HG02884 (cell line): ENCODE measurements at regions not wholly inside any gene's neighbourhood (a gene's known extent, or its start where the extent isn't known, plus 50 kb on each side); places are given as distances from the start of the nearest gene placed in this dataset.
A peak's percentile ranks its signal among the peaks of the same experiment; 100 is the strongest.
"Not testable (repeated sequence)": the region's sequence is repeated elsewhere in the genome, so short reads cannot be mapped to it uniquely, and the experiment has no call there.

Experiments
- ATAC-seq: cut with Tn5 transposase; IDR thresholded peaks from one replicate; pipeline ENCODE4 v1.9.1; 2021; ENCODE audit warnings: mild to moderate bottlenecking, moderate library complexity; ENCODE audit not compliant: unreplicated experiment

DNA sequence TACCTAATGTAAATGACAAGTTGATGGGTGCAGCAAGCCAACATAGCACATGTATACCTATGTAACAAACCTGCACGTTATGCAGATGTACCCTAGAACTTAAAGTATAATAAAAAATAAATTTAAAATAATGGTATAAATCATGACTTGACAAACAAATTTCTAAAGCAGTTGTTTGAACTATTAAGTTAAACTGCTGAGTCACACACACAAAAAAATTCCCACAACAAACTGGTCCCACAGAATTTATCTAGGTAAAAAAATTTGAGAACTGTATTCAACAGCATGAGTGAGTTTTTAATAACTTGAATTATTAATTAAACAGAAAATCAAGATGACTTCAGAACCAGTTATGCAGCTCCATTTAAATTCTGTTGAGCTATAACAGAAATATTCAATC lies 186.0 kb upstream of the SOX6 start:
- no peak for ATAC-seq

DNA sequence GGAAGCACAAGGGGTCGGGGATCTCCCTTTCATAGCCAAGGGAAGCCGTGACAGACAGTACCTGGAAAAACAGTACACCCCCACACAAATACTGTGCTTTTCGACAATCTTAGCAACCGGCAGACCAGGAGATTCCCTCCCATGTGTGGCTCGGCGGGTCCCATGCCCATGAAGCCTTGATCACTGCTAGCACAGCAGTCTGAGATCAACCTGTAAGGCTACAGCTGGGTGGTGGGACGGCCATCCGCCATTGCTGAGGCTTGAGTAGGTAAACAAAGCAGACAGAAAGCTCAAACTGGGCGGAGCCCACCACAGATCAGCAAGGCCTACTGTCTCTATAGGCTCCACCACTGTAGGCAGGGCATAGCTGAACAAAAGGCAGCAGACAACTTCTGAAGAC lies 180.2 kb upstream of the SOX6 start:
- no peak for ATAC-seq

DNA sequence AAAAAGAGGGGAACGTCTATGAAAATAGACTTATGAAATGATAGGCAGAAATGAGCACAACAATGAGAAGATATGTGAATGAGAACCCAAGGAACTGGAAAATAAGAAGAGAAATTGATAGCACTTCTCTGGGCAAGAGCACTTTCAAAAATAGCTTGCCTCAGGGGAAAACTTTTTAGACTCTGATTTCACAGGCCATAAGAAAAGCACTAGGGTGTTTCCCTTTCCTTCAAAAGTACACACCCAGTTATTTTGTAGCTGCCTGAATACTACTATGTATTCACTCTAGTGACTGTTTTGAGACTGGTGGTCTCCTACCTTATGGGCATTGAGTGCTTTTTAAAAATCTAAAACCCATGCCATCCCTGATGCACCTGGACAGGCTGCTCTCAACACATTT lies 172.3 kb upstream of the SOX6 start:
- ATAC-seq, result no peak

DNA sequence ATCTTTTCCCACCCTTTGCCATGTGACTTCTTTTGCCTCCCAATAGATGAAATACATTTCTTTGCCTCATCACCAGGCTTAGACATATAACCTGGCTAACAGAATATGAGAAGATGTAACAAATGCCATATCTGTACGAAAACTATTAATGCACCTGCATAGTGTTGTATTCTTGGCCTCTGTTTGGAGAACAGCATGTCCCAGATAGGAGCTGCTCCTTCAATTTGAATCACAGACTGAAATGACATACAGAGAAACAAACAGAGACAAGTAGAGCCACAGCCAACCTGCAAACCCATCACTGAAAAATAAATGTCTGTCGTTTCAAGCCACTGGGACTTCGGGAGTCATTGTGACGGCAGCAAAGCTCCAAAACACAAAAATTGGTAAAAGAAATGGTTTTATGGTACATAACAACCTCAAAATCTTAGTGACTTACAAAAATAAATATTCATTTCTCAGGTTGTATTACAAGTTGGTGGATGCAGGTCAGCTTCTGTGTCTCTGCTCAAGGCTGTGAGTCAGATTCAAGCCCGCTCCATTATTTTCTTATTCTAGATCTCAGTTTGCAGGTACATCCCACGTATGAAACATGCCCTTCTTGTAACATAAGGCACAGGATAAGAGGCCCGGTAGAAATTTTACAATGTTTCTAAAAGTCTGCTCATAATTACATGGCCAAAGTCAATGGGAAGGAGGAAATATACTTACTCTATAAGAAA lies 171.3 kb upstream of the SOX6 start:
- ATAC-seq, result no peak

DNA sequence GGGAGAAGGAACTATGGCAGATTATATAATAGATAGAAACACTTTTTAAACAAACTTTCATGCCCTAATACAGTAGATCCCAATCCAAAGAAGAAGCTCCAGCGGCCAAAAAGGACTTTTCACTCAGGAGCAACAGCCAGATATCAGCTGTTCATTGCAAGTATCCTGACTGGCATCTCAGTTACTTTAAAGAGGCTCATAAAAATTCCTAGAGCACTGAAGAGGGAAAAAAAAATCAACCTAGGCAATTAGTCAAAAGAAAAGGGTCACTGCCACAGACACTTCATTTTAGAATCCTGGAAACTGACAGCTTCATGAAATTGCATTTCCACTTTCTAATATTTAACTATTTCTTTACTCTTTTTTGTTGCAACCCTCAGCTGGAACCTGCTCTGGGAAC lies 170.6 kb upstream of the SOX6 start:
- no peak for ATAC-seq

DNA sequence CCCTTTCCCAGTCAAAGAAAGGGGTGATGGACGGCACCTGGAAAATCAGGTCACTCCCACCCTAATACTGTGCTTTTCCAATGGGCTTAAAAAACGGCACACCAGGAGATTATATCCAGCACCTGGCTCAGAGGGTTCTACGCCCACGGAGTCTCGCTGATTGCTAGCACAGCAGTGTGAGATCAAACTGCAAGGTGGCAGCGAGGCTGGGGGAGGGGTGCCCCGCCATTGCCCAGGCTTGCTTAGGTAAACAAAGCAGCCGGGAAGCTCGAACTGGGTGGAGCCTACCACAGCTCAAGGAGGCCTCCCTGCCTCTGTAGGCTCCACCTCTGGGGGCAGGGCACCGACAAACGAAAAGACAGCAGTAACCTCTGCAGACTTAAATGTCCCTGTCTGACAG lies 164.4 kb upstream of the SOX6 start:
- ATAC-seq, result not testable (repeated sequence)

DNA sequence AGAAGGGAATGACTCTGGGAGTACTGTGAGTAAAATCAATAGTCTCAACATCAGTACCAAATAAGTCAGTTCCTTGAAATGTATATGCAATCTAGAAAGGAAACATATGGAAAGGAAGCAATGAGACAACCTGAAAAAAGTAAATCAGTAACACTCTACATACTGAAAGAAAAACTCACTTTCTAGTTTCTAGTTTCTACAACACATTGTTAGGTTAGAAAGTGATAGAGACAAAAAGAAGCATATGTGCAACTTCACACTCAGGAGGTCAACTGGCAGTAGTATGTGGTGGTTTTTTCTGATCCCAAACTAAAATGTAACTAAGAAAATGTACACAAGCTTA lies 156.5 kb upstream of the SOX6 start:
- peak; percentile 86 for ATAC-seq

DNA sequence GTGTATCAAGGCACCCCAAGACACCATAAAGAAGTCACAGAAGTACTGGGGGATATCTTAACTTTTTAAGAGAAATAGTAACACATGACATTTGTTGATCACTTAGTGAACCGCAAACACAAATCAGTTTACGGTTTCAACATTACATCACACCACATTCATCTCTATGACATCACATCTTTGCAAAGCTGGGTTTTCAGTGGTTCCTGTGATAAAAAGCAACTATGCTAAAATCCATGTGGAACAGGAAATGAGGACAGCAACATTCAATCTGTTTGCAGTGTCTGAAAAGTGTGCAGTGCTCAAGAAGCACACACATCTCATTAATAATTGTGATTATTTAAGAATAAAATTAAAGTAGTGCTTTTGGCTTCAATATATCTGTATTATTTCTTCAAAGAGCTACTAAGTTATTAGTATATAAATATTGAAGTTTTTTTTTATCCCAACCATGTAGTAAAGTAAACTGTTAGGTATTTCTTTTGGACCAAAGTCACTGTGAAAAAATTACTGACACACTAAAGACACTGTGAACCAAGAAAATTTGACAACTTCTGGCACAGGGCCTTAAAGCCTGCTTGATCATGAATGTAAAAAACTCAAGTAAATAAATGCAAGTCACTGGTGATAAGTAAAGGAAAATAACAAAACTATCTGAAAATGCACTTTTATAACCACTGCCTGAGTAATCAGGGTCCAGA lies 156.0 kb upstream of the SOX6 start:
- no peak for ATAC-seq

DNA sequence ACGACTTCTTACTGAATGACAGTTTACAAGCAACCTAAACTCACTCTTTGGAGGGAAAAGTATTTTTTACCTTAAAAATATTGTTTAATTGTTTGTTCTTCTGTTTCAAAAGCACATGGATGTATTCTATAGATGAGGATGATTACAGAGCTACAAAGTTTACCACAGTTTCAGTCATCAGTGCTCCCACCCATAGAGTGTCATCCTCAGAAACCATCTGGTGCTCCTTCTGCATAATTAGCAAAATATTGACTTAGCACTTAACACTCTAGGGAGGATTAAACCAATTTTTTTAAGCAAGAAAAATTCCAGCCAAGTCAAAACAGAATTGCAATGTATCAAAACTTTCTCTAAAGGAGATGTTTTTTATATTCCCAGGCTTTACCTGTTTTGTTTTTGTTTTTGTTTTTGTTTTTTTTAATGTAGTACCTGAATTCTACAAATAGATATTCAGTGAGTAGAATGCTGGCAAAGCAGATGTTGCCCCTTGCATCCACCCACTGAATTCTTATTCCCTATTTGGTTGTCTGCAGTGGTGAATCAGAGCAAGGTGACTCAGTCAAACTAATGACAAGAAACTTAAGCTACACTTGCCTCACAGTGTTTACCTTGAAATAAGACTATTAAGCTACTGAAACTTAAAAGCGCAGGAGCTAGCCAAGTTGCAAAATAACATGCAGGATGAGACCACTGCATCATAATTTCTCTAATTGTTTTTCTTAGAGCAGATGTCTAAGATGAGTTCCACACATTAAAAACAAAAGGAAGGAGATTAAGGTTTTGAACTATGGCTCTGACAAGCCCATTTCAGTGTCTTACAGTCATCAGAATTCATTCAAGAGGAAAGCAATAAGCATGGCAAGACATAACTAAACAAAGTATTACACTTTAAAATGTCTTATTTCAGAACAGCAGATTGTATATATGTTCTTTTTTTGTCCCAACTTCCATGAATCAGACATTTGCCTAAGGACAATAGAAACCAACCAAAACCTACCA lies 155.1 kb upstream of the SOX6 start:
- no peak for ATAC-seq

DNA sequence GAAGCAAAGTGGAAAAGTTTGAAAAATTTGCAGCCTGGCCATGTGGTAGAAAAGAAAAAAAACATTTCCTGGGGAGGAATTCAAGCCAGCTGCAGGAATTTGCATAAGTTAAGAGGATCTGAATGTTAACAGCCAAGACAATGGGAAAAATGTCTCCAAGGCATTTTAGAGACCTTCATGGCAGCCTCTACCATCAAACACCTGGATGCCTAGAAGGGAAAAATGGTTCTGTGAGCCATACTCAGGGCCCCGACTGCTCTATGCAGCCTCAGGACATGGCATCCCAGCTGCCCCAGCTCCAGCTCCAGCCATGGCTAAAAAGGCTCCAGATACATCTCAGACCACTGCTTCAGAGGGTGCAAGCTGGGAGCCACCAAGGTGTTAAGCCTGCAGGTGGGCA lies 149.1 kb upstream of the SOX6 start:
- no peak for ATAC-seq

DNA sequence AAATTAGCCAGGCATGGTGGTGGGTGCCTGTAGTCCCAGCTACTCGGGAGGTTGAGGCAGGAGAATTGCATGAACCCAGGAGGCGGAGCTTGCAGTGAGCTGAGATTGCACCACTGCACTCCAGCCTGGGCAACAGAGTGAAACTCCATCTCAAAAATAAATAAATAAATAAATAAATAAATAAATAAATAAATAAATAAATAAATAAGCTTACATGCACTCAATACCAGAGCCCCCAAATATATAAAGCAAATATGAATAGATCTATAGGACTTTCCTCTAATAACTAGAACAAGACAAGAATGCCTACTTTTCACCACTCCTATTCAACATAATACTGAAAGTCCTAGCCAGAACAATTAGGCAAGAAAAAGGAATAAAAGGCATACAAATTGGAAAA lies 147.5 kb upstream of the SOX6 start:
- ATAC-seq, result not testable (repeated sequence)

DNA sequence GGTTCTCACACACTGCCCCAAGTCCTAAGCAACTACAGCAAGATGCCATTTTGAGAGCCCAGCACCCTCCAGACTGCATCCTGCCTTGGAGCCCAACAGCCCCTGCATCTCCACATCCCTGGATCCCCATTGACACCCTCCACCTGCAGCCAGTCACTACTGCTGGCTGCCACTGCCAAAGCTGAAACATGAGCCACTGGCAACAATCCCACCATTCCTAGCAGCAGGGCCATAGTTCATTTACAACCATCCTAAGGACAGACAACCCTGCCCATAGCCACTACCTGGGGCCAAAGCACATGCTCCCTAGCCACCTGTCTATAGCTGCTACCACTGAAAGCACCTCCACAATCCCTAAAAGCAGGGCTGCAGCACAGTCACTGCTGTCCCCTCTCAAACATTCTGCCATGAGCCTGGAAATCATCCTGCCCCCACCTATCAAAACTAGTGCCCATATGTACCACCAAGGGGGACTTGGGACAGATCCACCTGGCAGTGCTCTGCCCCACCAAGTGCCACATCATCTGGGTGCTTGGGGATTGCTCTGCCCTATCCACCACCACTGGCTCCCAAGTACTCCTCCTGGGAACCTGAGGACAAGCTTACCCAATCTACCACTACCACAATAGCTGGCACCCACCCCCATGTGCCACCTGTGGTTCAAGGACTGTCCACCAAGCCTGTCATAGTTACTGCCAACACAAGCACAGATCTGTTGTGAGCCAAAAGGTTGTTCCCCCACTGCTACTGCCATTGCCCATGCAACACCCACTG lies 138.8 kb upstream of the SOX6 start:
- ATAC-seq, result no peak

DNA sequence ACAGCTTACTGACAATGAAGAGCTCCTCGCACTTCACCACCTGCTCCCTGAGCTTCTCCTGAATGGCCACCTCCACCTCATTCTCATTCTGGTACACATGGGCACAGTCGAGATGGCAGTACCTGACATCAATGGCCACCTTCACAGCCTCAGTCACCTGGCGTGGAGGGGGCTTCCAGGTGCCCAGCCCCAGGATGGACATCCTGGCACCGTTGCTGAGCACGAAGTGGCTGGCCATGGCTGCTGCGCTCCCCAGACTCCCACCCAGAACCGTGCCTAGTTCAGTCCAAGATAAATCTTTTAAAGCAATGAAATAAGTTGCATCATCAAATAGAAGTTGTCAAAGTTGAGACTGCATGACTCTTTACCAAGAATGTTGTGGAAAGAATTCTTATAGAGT lies 128.1 kb upstream of the SOX6 start:
- ATAC-seq, result no peak

DNA sequence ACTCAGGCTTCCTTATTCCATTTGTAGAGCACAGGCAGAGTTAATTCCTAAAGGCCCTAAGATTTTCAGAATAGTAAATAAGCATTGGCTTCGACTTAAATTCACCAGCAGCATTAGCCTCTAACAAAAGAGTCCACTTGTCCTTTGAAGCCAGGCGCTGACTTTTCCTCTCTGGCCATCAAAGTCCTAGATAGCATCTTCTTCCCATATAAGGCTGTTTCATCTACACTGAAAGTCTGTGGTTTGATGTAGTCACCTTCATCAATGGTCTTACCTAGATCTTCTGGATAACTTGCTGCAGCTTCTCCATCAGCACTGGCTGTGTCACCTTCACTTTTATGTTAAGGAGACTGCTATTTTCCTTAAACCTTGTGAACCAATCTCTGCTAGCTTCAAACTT lies 118.3 kb upstream of the SOX6 start:
- ATAC-seq, result no peak

DNA sequence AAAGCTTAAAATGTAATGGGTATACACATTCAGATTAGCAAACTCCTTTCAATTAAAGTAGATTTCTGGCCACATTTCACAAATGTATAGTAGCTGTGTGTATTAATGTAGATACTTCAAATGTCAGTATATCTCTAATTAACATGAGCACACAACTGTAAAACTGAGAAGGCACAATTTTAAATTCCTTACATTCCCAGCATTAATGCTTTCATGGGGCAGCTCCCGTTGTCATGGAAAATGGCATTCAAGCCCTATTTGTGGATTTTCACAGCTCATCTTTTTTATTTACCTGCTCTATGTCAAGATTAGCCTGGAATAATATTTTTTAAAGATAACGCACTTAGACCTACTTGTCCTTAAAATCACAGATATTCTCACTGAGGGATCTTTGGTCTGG lies 113.6 kb upstream of the SOX6 start:
- no peak for ATAC-seq

DNA sequence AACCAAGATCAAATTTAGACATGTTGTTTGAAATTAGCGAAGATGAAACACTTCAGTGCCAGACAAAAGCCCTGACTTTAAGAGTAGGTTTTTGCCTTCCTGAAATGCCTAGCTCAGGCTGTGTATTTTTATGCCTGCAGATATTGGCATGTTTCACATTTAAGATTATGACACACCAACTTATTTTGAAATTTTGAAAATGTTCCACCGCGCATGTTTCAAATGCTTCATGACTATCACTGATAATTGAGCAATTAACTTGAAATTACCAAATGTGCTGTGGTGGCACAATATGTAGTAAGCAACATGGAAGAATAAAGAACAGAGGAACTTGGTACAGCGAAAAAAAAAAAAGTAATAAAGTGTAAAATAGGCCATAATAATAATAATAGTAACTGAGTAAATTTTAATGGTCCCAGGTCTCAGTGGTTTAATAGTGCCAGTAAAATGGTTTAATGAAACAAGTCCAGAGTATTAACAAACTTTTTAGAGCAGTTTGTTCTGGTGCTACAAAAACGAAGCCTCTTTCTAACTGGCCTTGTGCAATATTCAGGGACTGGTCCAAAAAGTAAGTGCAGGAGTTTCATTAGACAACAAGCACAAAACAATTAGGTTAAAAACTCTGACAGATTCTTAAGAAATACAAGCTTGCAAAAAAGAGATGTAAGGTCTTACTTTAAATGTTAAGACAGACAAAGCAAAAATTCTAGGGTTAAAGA lies 112.5 kb upstream of the SOX6 start:
- ATAC-seq, result no peak

DNA sequence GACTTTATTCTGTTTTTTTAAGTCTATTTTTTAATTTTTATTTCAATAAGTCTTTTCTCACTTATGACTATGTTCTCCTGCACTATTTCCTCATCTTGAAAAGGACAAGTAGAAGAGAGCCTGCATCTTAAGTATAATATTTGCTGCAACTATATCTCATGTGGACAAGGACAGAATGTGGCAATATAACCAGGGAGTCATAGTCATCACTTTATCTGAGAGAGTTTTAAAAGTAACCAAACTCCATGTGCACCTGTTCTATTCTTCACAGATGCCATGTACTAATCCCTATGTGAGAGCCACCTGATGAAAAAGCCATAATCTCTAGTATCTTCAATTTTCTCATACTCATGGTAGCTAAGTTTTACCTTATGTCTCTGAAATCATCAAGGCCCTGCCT lies 104.2 kb upstream of the SOX6 start:
- ATAC-seq, result no peak

DNA sequence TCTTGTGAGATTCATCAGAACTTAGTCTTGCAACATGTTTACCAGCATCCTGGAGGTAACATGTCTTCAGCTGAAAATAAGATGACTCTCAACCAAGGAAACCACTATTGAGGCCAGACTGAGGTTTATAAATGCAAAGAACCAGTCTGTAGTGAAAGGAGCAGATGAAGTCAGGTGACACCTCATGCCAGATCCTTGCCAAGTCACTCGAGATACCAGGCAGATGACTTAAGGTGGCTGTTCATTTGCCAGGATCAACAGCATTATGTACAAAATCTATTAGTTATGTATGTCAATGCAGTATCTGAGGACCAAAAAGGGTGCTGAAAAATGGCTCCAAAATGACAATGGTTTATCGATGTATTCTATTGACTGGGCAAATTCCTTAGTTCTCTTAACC lies 100.0 kb upstream of the SOX6 start:
- ATAC-seq, result no peak

DNA sequence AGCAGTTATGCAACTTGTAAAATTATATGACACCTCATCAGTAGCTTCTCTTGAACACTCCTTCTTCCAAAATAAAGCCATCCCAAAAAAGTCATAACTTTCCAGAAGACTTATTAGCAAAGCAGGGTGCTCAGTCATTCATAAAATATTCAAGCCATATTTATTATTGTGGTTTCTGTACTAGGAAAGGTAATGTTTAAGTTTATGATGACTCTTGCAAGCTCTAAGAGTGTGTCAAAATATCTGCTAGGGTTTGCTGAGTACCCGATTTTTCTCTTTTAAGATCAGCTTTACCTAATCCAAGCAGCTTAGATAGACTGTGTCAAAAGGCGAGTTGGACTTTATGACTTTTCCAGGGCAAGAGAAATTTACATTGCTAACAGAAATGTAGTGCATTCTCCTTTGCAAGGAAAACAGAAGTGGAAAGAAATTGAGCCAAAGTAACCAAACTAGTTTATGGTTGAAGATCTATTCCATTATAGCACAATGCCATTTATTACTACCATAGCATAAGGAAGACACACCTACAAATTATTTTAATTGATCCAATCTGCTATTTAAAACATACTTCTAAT lies 98.0 kb upstream of the SOX6 start:
- no peak for ATAC-seq

DNA sequence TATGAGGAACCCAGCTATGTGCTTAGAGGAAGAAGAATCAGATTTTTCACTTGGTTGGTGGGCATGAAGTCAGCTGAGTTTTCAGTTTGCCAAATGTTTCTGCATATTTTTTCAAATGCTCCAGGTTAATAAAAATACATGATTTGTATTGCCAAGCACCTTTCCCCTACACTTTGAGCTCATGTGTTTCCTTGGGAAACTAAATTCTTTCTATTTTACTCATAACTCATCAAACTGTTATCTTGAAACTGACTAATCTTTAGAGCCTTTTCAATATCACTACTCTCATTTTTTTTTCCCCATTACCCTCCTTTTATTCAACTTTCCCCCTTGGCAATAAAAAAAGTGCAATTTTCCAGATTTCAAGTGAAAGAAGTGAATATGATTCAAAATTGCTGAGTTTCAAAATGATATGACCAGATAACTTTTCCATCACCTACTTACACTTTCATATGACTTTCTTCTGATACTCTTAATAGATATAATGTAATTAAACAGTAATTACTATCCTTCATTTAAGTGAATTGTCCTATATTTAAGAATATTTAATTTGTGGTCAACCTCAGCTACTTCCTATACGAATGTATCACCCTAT lies 91.9 kb upstream of the SOX6 start:
- ATAC-seq, result no peak
